Omental fat pad (tissue), 3 donors: ENCODE measurements at regions not wholly inside any gene's neighbourhood (a gene's known extent, or its start where the extent isn't known, plus 50 kb on each side); places are given as distances from the start of the nearest gene placed in this dataset.

Source experiments
- ATAC-seq: fragments of 150-250 bp; one replicate; pipeline ENCODE4 v1.9.1; 2016; ENCODE audit warnings: mild to moderate bottlenecking, moderate library complexity; ENCODE audit not compliant: low FRiP score
- DNase-seq: peaks from one replicate; pipeline ENCODE4 v3.0.0-alpha.2; 2019; ENCODE audit warnings: low spot score
- CTCF ChIP-seq, 3 donors: fragments of 450-650 bp; IDR thresholded peaks; one replicate each; pipeline ENCODE4 v1.5.1; 2016 to 2017; ENCODE audit warnings: antibody characterized with exemption in 3 of 3, mild to moderate bottlenecking in 3 of 3, moderate library complexity in 2 of 3

DNA sequence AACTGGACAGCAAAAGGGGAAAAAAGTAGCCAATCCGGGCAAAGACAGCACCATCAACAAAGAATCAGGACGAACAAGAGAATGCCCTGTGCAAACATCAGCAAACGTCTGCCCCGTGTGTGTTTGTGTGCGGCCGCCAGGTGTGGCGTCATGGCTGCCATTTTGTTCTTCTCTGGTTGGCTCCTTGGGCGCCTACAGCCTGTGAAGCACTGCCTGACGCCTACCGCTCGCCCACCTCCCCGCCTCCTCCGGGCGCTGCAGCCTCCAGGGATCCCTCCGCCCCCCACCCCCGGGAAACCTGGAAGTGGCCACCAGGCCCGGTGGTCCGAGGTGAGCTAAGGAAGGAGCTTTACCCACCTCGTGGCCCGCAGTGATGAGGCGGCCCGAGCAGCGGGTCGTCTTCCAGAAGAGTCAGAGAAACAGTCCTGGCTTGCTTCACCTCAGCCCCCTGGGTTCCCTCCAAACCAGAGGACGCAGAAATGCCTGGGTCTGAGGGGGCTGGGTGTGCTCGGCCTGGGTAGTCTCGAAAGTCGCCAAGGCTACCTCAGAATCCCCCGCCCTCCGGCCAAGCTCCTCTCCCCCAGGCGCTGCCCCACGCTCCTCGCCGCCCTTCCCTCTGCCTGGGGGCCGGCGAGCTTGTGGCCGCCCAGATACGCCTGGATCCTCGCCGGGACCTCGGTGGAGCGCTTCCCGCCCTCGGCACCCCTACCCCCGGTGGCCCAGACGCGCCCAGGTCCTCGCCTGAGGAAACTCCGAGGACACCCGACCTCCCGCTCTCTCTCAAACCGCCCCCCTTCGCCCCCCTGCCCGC lies 61.8 kb upstream of the IL6 start:
- no peak for ATAC-seq

DNA sequence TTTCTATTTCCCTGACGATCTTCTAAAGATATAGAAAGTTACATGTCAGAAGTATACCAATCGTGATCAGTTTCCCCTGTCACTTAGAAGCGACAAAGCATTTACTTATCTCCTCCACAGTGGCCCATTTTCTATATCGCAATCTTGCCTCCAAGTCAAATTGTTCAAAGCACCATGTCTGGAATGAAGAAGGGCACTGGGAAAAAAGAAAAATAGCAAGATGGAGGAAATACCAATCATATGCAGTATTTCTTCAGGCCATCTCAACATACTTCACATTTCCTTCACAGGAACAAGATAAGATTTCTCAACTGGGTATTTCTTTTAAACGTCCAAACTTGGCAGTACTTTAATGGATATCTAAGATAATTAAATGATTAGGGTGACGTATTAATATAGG lies 63.3 kb upstream of the IL6 start:
- no peak for TF ChIP-seq CTCF (IDR thresholded peaks at IDR 0.05)
- no peak for ATAC-seq

More for the DNA sequence above, 61.8 kb upstream of the IL6 start:
- no peak for DNase-seq
- no peak for TF ChIP-seq CTCF (IDR thresholded peaks at IDR 0.05)

DNA sequence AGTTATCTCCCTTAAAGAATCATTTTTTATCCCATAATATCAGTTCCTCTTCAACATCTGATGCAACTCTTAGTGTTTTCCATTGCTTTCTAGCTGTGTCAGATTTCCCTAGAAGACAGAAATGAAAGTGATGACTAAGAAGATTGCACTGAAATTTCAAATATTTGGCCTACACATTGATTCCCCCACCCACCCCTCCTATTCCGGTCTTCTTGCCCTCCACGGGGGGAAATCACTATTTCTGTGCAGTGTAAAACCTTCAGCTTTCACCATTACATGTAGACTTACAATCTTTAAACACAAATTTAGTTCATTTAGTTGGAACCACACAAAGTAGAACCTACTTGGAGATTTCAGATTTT lies 63.7 kb upstream of the IL6 start:
- peak; percentile 74 for ATAC-seq
- TF ChIP-seq CTCF (IDR thresholded peaks at IDR 0.05), result no peak
- DNase-seq, result no peak

More for the DNA sequence above, 63.3 kb upstream of the IL6 start:
- no peak for DNase-seq

DNA sequence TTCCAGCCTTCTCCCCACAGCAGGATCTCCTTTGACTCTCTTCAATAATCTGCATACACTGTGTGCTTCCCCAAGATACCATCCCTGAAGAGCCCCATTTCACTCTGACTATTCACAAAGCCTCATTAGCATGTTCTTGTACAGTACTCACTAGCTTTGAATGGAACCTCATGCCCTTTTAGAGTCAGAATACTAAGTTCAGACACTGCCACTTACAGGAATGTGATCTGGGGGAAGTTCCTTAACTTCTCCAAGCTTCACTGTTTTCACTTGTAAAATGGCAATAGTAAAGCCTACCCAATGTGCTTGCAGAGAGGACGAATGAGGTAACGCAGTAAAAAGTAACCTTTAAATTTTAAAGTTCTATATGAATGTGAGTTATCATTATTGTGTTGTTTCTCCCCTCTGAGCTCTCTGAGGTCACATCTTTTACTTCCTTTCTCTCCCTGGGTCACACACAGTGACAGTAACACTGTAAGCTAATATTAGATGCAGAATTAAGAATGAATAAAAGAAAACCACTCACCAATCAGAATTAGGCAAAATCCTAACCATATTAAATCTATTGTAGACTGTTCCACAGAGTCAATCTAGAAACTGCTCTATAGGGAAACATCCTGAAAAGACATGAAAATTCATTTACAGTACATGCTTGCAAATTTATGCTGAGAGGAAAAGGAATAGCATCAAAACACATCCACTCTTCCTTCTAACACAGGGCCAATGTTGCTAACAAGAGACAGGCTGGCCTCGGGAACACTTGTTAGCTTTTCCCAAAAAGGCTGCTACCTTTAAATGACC lies 64.2 kb upstream of the IL6 start:
- no peak for TF ChIP-seq CTCF (IDR thresholded peaks at IDR 0.05)
- ATAC-seq (no peak), DNase-seq (no peak)

DNA sequence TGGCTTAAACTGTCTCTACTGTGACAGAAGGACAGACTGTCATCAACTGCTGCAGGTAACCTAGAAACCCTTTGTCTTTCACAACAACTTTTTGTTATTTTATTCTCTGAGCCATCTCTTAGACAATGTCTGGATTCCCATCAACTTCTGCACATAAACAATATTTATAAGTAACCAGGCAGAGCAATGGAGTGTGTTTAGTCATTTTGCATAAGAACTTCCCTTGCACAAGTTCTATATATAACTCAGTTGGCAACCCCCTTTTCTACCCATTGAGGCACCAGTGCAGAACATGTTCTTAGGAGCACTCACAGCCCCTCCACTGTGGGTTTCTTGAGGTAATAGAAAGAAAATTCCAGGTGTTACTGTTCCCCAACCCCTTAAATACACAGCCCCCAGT lies 65.0 kb upstream of the IL6 start:
- DNase-seq (no peak), ATAC-seq (no peak)
- no peak for TF ChIP-seq CTCF (IDR thresholded peaks at IDR 0.05)

DNA sequence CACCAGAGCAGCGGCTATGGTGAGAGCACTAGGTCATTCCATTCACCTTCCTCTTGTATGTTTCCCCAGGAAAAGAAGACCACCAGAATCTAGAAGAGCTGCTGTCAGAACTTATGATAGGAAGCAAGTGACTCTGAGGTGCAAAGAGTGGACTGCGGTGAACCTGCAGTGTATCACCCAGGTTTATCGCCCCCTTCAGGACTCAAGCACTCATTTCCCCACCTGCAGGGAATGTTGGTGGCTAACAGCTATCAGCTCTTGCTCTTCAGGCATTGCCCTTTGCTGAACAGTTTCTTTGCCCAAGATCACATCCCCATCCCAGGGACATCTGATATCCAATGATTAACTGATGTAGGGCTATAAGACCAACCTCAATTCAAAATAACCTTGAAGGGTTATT lies 66.3 kb upstream of the IL6 start:
- DNase-seq (no peak), ATAC-seq (no peak)
- no peak for TF ChIP-seq CTCF (IDR thresholded peaks at IDR 0.05)
